Kidney capillary endothelial cell (primary cell): ENCODE measurements at regions not wholly inside any gene's neighbourhood (a gene's known extent, or its start where the extent isn't known, plus 50 kb on each side); places are given as distances from the start of the nearest gene placed in this dataset.
A peak's percentile ranks its signal among the peaks of the same experiment; 100 is the strongest.

Source experiments
- DNase-seq: peaks from one replicate; pipeline ENCODE4 v3.0.0-alpha.2; 2018; ENCODE audit warnings: low spot score

DNA sequence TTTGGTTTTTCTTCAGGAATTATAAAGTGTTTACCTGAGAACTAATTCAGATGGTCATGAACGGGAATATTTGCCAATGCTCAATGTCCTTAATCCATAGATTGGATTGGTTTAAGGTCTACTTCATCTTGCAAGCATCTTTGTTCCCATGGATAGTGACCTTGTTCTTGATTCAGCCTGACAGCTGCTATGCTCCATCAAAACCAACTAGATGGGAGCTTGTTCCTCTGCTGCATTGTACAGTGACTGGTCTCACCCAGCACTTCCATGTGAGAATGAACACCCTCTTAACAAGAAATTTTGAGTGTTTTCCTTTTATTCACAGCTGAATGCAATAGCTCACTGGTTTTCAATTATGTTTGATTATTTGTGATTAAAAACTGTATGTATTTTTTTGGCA lies 312.6 kb upstream of the ACTBL2 start:
- DNase-seq: no peak

DNA sequence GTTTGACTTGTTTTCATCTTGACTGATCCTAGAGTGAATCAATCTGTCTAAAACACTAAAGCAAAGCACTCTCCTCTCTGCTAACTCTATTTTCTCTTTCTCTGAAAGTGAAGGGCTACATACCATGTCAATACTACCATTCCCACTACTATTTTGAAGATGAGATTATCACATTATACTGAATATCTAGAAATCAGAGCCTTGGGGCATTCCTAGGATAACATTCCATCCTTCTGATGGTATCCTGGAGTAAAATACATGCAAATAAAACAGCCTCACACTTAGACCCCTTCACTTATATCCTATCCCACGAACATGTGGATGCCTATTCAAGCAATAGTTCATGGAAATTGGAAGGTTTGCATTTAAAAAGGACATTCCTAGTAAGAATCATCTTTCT lies 309.3 kb upstream of the ACTBL2 start:
- DNase-seq: no peak

DNA sequence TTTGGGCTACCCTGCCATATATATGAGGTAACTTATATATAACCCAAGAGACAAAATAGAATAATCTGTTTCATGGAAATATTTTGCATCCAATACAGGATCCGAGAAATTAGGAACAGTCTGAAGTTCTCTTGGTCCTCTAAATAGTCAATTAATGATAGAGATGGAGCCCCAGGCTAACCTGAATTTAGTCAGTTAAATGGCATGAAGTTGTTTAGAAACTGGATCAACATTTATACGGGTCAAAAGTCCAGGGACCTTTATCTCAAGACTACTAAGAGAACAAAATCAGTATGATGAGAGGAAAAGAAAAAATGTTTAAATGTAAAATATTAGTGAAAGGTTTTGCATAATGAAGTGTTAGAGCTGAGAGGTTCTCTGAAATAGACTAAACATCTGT lies 303.3 kb upstream of the ACTBL2 start:
- DNase-seq: no peak

DNA sequence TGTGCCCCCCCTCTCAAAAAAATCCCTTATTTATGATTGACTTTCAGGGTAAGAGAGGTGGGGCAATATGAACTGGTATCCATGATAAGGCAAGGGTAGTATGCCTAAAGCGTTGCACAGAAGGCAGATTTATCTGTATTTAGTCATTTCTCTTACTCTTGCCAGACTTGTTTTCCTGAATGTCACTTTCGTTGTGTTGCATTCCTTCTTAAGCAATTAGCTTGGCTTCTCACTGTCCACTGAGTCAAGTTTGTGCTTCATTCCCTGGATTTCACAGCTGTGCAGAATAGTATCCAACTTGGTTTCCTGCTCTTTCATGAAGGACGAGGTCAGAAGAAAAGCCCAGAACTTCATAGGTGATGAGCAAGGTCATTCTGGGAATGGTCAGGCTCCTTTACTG lies 301.5 kb upstream of the ACTBL2 start:
- DNase-seq: no peak

DNA sequence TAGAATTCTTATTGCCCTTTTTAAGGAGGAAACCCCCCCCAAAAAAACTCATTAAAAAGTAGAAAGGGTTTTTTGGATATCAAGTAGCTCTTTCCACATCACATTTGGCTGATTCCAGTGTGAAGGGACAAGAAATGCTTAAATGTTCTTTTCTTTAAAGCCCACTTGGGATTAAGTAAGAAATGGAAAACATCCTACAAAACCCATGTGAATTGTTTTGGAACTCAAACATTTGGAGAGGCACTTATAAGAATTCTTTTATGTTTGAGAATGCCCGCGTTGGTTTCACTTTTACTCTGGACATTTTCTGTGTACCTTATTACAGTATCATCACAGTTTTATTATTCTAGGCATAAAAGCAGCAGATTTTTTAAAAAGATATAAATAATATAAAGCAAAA lies 301.1 kb upstream of the ACTBL2 start:
- DNase-seq: no peak

DNA sequence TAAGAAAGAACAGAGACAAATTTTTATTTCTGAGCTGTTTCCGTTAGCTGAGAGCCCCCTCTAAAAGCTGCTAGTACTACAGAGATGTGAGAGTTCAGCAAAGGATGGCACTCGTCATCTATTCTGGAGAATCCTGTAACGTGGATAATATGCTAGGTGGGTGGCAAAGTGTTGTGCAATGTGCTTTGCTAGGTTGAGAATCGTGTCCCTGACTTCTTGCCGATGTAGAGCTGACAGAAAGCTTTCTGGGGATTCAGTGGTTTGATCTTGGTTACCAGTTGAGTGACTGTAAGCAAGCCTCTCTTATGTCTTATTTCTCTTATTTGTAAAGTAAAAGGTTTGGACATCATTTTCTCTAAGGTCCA lies 298.3 kb upstream of the ACTBL2 start:
- no peak for DNase-seq

DNA sequence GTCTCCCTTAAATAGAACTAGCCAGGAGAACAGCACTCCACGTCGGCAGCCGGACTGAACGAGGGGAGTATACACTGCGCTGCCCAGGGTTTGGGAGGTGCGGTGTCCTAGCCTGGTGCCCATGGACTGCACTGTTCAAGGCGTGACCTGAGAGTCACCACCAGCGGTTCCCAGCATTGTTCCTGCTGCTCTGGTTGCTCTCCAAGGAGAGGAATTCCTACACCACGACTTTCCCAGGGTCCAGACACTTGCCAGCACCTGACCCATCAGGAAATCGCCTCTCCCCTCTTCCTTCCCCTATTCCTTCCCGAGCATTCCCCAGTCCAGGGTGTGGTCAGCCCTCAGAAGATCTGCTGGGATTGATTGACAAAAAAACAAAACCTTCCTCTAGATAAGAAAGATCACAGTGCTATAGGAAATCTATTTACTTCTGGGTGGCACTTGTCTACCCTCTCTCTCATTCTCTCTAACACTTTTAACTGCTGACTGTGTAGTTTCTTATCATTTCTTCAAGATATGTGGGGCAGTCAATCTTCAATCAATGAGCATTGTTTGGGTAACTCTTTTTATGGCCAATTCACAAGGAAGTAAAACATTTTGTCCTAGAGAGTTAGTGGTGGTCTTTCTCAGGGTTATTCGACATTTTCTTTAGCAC lies 297.8 kb upstream of the ACTBL2 start:
- no peak for DNase-seq

DNA sequence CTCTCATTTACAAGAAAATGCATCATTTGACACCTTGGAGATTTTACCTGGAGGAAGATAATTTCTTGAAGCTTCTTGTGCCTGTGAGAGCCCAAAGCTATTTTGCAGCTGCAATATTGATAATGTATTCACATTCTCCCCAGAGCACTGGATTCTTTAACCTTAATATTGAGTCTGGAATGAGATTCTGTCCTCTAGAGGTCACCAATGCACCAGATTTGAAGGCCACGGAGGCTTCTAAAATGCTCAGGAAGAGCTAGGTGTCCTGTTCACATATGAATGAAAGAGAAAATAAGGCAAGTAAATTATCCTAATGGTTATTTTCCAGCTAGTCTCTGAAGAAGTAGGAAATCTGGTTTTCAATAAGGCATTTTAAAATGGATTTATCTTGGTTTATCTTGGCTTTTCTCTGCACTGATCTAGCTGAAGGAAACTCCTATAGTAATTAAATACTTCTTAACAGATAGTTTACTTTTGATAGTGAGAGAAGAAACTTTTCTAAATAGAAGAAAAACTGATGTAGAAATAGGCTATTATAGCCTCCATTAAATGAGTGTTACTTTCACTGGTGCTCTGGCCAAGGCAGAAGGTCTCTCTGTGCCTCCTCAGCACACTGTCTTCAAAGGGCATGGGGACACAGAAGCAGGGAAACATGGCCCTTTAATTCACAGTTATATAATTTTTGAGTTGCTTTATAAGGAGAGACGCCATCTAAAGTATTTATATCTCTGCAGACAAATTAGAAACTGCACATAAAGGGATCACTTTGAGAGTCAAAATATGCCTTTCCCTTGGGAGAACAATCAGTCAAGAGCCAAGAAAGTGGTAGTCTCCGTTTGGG lies 297.0 kb upstream of the ACTBL2 start:
- peak; percentile 62 for DNase-seq

DNA sequence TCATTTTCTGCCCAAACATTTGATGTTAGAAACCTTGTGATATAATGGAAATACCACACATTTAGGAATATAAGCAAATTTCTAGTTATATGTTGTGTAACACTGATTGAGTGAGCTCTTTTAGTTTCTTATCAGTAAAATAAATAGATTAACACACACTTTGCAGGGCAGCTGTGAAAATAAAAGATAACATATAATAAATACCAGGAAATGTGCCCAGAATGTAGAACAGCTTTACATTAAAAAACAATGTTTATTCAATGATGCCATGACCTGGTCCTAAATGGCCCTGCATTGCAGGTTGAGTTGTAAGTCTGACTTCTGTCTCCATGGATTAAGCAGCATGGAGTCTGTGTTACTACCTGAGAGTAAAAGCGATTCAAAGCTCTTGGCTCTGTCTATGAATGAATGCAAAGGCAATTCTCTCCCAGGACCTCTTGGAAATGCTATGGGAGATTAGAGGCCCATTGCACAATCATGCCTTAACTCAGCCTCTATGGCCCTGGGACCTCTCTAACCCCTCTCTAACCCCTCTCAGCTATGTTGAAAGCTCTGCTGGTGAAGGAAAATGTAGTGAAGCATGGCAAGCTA lies 296.0 kb upstream of the ACTBL2 start:
- no peak for DNase-seq

DNA sequence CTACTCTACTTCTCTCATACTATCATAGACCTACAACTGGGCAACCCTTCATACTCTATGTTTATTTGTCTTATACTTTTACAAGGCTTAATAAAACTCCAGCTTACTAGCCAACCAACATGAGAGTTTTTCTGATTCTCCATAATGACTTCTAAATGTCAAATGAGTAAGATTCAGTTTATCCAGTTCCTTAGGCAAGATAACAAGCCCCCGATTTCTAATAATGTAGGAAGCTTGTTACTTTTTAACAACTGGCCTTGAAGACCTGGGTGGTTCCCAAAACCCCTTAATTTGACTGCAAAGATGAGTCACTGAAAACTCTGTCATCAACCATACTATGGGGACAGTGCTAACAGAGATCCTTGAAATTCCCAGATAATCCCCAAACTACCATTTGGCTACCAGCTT lies 294.6 kb upstream of the ACTBL2 start:
- no peak for DNase-seq

DNA sequence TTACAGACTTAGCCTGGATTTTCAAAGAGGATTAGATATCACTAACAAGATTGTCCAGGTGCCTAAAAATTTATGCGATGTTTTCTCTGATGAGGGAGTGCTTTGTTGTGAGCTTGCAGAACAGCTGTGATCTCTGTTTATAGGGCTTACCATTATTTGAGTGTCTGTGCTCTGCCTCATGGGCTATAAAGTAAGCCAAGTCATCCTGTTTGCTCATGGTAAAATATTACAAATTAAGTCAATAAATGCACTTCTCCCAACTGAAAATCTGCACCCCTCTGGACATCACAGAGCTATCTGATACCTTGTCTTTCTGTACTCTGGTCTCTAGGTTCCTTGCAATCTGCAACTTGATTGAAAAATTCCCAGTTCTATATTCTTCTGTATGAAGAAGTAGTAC lies 293.4 kb upstream of the ACTBL2 start:
- no peak for DNase-seq

DNA sequence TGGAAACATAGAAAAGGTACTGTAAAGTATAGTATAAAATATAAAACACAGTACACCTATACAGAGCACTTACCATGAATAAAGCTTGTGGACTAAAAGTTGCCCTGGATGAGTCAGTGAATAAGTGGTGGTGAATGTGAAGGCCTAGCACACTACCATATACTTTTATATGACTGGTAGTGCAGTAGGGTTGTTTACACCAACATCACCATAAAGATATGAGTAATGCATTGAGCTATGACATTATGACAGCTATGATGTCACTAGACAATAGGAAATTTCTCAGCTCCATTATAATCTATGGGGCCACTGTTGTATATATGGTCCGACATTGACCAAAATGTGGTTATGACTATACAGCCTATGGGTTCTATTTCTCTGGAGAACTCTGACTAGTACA lies 291.8 kb upstream of the ACTBL2 start:
- DNase-seq: no peak

DNA sequence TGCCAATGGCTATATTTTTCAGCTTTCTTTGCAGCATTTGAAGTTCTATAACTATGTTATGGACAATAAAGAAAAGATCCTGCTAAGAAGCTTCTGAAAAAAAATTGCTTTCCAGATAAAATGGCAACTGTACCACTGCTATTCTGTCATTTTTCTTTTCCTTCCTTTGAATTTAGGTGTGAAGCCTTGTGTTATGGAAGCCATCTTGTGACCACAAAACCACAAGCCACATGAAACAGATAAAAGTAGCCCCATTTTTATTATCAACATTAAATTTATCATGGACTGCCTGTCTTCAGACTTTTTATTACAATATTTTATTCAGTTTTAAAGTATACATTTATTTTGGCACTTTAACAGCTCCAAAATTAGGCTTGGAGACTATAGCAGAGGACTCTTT lies 289.9 kb upstream of the ACTBL2 start:
- no peak for DNase-seq

DNA sequence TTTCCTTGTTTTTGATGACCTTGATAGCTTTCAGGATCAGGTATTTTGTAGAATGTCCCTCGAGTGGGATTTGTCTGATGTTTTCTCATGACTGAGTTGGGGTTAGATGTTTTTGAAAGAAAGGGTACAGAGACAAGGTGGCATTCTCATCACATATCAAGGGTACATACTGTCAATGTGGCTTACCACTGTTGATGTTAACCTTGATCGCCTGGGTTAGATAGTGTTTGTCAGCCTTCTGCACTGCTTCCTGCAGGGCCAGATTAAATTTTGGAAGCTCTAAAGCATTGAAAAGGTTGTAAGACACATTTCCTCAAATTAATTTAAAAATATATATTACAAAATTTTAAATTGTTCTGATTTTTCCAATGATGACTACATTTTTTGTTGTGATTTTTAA lies 287.4 kb upstream of the ACTBL2 start:
- DNase-seq: no peak

DNA sequence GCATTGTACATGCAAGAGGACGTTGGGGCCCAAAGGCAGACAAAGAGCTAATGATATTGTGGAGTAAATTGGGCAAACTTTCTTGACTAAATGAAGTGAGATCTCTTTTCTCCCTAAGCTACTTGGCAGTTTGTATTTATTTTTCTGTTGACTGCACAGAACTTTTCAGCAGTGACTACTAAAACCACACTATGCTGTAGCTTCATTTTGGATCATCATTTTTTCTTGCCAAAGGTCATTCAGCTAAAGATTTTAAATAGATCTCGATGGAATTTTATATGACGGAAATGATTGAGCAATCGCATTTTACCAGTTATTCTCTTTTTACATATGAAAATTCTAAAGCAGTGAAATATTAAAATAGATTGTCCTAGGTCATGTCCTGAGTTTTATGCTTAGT lies 286.1 kb upstream of the ACTBL2 start:
- DNase-seq: no peak

DNA sequence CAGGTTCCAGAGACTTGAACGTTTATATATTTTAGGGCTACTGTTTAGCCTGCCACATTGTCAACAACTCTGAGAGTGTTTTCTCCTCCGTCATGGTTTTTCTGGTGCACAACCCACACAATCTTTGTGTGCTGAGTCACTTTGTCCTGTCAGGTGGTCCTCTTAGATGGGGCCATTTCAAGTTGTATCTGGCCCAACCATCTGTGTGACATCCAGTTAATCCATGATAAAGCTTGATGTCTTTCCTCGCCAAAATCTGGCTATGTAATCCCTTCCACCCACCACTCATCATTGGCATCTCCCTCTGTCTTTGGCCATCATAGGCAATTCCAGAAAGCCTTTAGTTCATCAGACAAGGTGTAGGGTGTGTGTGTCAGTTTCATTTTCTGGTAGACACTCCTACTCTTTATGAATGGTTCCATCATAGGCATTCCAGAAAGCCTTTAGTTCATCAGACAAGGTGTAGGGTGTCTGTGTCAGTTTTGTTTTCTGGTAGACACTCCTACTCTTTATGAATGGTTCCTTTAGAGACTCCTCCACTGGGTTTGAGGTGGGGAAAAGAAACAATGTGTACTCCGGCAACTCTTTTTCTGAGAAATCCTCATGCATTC lies 282.0 kb upstream of the ACTBL2 start:
- DNase-seq: no peak

DNA sequence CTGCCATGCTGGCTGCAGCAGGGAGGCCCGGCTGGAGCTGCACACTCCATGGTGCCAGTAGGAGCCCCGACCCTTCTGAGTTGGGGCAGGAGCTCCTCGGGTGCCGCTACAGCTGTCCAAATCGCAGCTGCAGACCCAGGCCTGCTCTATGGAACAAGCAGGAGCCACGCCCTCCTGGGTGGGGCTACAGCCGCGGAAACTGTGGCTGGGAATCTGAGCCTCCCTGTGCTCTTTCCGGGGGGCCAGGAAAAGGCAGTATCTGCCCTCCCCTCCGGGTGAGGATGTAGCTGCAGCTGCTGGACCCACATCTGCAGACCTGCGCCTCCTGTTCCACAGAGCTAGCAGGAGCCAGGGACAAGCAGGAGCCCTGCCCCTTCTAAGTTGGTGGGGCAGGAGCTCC lies 278.9 kb upstream of the ACTBL2 start:
- DNase-seq: no peak

DNA sequence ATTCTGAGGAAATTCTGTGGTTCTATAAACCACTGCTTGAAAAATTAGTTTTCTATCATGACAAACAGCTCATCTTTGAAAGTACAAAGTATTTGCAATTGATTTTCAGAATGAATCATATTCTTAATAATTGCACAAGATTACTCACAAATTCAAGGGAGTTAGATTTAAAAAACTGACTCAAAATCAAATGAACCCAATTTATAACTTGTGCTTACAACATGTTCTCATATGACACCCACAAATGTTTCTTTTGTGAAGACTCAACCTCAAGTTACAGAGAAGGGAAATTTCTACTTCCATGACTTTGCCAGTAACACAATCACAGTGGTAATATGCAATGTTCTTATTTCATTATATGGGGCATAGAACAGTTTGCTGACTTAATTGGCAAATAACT lies 272.0 kb upstream of the ACTBL2 start:
- DNase-seq: no peak

DNA sequence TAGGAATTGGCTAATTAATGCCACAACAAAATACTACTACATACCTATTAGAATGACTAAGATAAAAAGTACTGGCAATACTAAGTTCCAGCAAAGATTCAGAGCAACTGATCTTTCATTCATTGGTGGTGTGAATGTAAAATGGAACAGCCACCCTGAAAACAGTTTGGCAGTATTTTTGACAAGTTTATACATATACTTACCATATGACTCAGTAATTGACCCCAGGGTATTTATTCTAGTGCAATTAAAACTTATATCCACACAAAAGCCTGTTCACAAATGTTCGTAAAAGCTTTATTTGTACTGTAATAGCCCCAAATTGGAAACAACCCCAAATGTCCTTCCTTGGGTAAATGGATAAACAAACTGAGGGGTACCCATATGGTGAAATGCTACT lies 270.8 kb upstream of the ACTBL2 start:
- no peak for DNase-seq

DNA sequence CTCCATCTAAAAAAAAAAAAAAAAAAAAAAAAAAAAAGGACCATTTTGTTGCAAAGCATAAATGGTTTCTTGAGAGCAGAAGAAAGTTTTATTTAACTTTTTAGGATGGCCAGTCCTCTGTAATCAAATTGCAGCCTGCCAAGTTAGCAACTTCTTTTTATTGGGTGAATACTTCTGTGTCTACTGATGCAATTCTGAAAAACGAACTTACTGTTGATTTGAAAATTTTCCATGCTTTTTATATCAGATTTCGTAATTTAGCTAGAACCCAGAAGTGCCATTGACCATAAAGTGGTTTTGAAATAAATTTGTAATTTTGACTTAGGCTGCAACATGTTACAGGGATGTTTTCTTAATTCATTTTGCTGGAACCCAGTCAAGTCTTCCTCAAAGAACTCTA lies 269.1 kb upstream of the ACTBL2 start:
- no peak for DNase-seq

DNA sequence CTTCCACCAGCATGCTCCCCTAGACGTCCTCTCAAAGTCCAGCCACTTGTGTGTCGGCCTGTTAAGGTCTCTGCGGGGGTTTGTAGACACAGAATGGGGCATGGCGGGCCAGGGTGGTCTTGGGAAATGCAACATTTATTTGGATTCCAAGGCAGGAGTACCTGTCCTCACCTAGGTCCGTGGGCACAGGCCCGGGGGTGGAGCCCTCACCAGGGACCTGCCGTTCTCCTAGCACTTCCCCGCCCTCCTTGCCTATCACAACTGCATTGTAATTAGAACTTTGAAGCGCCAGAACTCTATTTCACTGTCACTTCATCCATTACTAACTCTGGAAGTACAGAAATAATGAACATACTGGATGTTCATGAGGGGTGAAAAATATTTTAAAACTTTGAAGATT lies 268.3 kb upstream of the ACTBL2 start:
- DNase-seq: no peak

DNA sequence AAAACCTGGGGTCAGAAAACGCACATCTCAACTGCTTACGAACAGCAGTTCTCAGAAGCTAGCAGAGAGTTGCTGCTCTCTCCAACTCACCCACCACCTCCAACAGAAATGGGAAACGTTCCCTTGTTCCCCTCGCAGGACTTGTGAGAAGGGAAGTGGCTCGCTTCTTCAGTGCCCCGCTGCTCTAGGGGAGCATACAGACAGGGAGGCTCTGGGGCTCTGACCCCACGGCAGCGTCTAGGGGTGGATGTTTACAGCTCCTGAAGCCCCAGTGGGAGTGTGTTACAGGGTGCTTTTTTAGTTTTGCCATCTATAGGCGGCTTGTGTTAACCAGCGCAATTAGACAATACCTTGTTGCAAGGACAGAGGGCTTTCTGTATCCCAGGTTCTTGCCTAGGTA lies 267.7 kb upstream of the ACTBL2 start:
- DNase-seq: no peak

DNA sequence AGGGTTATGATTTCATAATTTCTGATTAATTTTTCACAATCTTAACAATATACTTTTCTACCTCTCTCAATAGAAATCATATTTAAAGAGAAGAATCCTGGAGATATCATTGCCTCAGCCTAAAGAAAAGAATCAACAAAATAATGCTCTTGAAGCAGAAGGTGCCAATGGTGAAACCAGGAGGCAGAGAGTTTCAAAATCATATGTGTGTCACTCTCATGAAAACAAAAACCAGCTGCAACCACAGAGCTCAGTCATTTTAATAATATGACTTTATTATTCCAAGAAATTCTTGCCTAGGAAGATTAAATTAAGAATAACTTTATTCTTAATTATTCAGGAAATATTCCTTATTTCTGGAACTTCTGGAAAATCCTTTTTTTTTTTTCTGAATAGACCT lies 266.8 kb upstream of the ACTBL2 start:
- DNase-seq: no peak
